ENCODE measurements at regions not wholly inside any gene's neighbourhood (a gene's known extent, or its start where the extent isn't known, plus 50 kb on each side); places are given as distances from the start of the nearest gene placed in this dataset.

DNA sequence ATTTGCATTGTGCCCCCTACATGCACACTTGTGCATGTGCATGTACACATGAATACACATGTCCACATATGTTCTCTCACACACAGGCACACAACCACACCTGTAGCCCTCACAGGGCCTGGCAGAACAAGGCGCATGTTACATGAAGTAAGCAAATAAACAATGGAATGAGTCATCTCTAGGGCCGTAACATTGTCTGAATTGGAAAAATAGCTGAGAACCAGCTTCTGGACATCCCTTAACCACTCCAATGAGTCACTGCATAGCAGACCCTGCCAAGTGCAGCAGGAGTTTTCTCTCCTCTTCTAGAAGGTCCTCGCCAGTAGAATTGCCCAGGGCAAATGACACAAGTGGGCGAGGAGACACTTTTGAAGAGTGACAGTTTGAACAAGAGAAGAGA, 66.1 kb downstream of the MAGEA10 start:
- no peak overlapping the region for H4K8ac ChIP-seq (ENCODE audit: low read depth in 2 of 2, low read length in 2 of 2)
- no peak overlapping the region for H3K18ac ChIP-seq (ENCODE audit: low read depth, low read length)
- no peak overlapping the region for H2AFZ ChIP-seq (replicated peaks; ENCODE audit: low read length, poor library complexity)
- BruUV-seq (replicated peaks) = no TSS peak
- H3K27ac ChIP-seq (ENCODE audit: insufficient read depth, low read length) = no peak overlapping the region
- no peak overlapping the region for H2BK120ac ChIP-seq (ENCODE audit: low read depth, low read length)
- H3K4me1 ChIP-seq (ENCODE audit: control insufficient read depth, insufficient read depth, low read length) = no peaks in the 10 kb centered on the region
- H2AK5ac ChIP-seq (ENCODE audit: low read depth, low read length) = no peak overlapping the region
- H2BK20ac ChIP-seq (ENCODE audit: low read depth, low read length) = no peak overlapping the region
- ChIA-PET POLR2A (ENCODE audit: unreplicated experiment) (no interaction called here), CTCF (interaction anchor here (0.7 kb wide), 1 partner anchor 18 kb away, joined by 3 read pairs; no protein-coding TSS in a partner anchor)
- H3K4me2 ChIP-seq (ENCODE audit: low read depth, low read length) = no peak overlapping the region
- no peak overlapping the region for H3K4ac ChIP-seq (ENCODE audit: low read depth, low read length)
- DNase-seq (peak; percentile 0), ATAC-seq (ENCODE audit: low read depth) (no peak)
- no peak overlapping the region for H4K5ac ChIP-seq (ENCODE audit: low read depth, low read length)
- no peak overlapping the region for H3K9ac ChIP-seq (ENCODE audit: low read depth, low read length)
- H3K27me3 ChIP-seq (ENCODE audit: control insufficient read depth, insufficient read depth, low read length) = no peaks in the 10 kb centered on the region
- TF ChIP-seq MAZ (IDR thresholded peaks at IDR 0.05; ENCODE audit: borderline replicate concordance, low read depth, low read length) (no peak), SMC3 (IDR thresholded peaks at IDR 0.05; ENCODE audit: low read depth, low read length) (no peak), BHLHE40 (IDR thresholded peaks at IDR 0.05; ENCODE audit: low read depth, low read length) (no peak), RCOR1 (IDR thresholded peaks at IDR 0.05; ENCODE audit: insufficient replicate concordance, low read length) (no peak), POLR2A (IDR thresholded peaks at IDR 0.05; ENCODE audit: low read depth, low read length) (no peak), CEBPB (IDR thresholded peaks at IDR 0.05; ENCODE audit: low read depth, low read length) (no peak), NFE2L2 (IDR thresholded peaks at IDR 0.05; ENCODE audit: low read depth, low read length) (no peak), MXI1 (IDR thresholded peaks at IDR 0.05; ENCODE audit: borderline replicate concordance, low read depth, low read length) (no peak), FOS (IDR thresholded peaks at IDR 0.05; ENCODE audit: low read depth, low read length) (no peak), CHD1 (IDR thresholded peaks at IDR 0.05; ENCODE audit: low read depth, low read length) (no peak), RAD21 (IDR thresholded peaks at IDR 0.05; ENCODE audit: low read length) (no peak), RFX5 (IDR thresholded peaks at IDR 0.05; ENCODE audit: low read depth, low read length) (no peak), MAFK (IDR thresholded peaks at IDR 0.05; ENCODE audit: low read depth, low read length) (no peak)
- TF ChIP-seq, protein P1, sequence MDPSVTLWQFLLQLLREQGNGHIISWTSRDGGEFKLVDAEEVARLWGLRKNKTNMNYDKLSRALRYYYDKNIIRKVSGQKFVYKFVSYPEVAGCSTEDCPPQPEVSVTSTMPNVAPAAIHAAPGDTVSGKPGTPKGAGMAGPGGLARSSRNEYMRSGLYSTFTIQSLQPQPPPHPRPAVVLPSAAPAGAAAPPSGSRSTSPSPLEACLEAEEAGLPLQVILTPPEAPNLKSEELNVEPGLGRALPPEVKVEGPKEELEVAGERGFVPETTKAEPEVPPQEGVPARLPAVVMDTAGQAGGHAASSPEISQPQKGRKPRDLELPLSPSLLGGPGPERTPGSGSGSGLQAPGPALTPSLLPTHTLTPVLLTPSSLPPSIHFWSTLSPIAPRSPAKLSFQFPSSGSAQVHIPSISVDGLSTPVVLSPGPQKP (IDR thresholded peaks at IDR 0.05; ENCODE audit: borderline replicate concordance, low read depth, low read length) = no peak
- TF ChIP-seq, protein P2, sequence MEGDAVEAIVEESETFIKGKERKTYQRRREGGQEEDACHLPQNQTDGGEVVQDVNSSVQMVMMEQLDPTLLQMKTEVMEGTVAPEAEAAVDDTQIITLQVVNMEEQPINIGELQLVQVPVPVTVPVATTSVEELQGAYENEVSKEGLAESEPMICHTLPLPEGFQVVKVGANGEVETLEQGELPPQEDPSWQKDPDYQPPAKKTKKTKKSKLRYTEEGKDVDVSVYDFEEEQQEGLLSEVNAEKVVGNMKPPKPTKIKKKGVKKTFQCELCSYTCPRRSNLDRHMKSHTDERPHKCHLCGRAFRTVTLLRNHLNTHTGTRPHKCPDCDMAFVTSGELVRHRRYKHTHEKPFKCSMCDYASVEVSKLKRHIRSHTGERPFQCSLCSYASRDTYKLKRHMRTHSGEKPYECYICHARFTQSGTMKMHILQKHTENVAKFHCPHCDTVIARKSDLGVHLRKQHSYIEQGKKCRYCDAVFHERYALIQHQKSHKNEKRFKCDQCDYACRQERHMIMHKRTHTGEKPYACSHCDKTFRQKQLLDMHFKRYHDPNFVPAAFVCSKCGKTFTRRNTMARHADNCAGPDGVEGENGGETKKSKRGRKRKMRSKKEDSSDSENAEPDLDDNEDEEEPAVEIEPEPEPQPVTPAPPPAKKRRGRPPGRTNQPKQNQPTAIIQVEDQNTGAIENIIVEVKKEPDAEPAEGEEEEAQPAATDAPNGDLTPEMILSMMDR (conservative IDR thresholded peaks at IDR 0.05; ENCODE audit: low read depth, low read length) = no peak
- TF ChIP-seq, protein P3, sequence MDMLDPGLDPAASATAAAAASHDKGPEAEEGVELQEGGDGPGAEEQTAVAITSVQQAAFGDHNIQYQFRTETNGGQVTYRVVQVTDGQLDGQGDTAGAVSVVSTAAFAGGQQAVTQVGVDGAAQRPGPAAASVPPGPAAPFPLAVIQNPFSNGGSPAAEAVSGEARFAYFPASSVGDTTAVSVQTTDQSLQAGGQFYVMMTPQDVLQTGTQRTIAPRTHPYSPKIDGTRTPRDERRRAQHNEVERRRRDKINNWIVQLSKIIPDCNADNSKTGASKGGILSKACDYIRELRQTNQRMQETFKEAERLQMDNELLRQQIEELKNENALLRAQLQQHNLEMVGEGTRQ (IDR thresholded peaks at IDR 0.05; ENCODE audit: low read depth, low read length) = no peak
- no peaks in the 10 kb centered on the region for H3K9me1 ChIP-seq (ENCODE audit: insufficient read depth, low read length)
- intact Hi-C loops (cut with micrococcal nuclease) = no loop called here
- dilution Hi-C loops (cut with HindIII; ENCODE audit: low sequenced_read_pairs, unreplicated experiment) = no loop called here
- peaks cover 2% of the 10 kb centered on the region; the same call in 1 of the 2 replicates for H3K9me3 ChIP-seq (ENCODE audit: control insufficient read depth, insufficient read depth, low read length)
- H4K91ac ChIP-seq (ENCODE audit: insufficient read depth, low read depth, low read length) = no peak overlapping the region
- H3K36me3 ChIP-seq (ENCODE audit: control insufficient read depth, insufficient read depth, low read length) = no peaks in the 10 kb centered on the region
- no peak overlapping the region for H3K4me3 ChIP-seq (ENCODE audit: insufficient read depth, low read depth, low read length)
- no peak overlapping the region for H3K56ac ChIP-seq (ENCODE audit: extremely low read depth, insufficient read depth, low read length)
- no peaks in the 10 kb centered on the region for H3K79me1 ChIP-seq (ENCODE audit: low read depth in 1 of 2, low read length in 2 of 2)
- H2BK5ac ChIP-seq (ENCODE audit: low read depth, low read length, poor library complexity, severe bottlenecking) = no peak overlapping the region
- H3K23ac ChIP-seq (ENCODE audit: low read depth, low read length) = no peak overlapping the region
- no peak overlapping the region for H2BK15ac ChIP-seq (ENCODE audit: low read depth, low read length)
- no peaks in the 10 kb centered on the region for H4K20me1 ChIP-seq (ENCODE audit: insufficient read depth, low read length)
- 0% methylated on average over 1 of the region's 4 CpGs; no CpG with 5 or more reads in 1 of the 2 experiments for WGBS, 2 experiments (ENCODE audit: extremely low coverage in 2 of 2, insufficient read length in 1 of 2)
- in situ Hi-C loops (cut with MboI; ENCODE audit: low sequenced_read_pairs) = no loop called here
- H2AK9ac ChIP-seq (replicated peaks; ENCODE audit: low read depth, low read length, poor library complexity) = no peak overlapping the region
- H3K14ac ChIP-seq (replicated peaks; ENCODE audit: low read depth, low read length) = no peak overlapping the region
